Left colon (tissue), 2 donors: ENCODE measurements at regions not wholly inside any gene's neighbourhood (a gene's known extent, or its start where the extent isn't known, plus 50 kb on each side); places are given as distances from the start of the nearest gene placed in this dataset.
A peak's percentile ranks its signal among the peaks of the same experiment; 100 is the strongest.

Experiments
- ATAC-seq: fragments of 200-7000 bp; cut with Tn5 transposase; one replicate; pipeline ENCODE4 v1.9.1; 2020; ENCODE audit warnings: mild to moderate bottlenecking, moderate library complexity
- DNase-seq, 2 donors: peaks; one replicate each; pipeline ENCODE4 v3.0.0-alpha.2; 2020
- intact Hi-C, 2 donors: fragments of 100-400 bp; cut with DNase I in 1 of 2; cut with micrococcal nuclease in 1 of 2; formaldehyde crosslinking; loops; one replicate each; pipeline versions ENCODE4 v1.11.2 to v1.14.0; 2022; cut with DNase I, micrococcal nuclease
- donor health status: DM: no; HTN: no; CAD: no.
- donor health status: DM: yes; HTN: yes; CAD: no.

DNA sequence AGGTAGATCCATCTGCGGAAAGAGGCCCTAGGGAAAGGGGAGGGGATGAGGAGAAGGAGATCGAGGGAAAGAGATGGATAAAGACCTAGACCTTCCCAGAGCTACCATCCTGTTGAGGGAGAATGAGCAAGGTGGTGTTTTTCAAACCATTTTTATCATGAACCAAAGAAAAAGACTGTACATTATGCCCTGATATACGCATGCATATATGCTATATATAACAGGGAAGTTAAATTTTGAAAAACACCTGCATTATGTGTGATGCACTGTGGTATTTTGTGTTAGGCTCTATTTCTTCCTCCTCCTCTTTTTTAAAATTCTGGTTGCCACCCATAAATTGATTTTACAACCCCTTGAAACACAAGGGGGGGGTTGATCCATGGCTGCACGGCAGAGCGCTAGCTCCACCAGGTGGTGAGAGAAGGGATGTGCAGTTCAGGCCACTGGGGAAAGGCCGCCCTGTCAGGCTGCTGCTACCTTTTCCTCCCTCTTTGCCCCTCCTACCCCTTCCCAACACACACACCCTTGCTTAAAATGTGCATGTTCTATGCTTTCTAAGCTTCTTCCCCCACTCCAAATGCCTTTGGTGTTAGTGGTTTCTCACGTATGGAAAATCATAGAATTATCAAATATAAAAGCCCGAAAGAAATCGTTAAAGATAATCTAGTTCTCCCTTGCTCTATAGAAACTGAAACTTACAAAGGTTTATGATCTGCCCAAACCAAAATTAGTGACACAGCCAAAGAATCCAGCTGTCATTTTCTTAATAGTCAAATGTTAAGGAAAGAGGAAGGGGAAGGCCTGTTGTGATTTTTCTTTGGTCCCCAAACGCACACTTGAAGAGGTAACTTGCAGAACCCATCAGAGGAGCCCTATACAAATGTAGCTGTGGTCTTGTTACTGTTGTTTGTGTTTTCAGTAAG lies 262.0 kb upstream of the UMPS start:
- intact Hi-C loops = loop anchor here in 1 of 2 donors (10.0 kb wide), 2 partner anchors 113 to 453 kb away; no protein-coding TSS in a partner anchor
- DNase-seq (peak in 1 of 2 donors; percentile 47), ATAC-seq (peak; percentile 93)

DNA sequence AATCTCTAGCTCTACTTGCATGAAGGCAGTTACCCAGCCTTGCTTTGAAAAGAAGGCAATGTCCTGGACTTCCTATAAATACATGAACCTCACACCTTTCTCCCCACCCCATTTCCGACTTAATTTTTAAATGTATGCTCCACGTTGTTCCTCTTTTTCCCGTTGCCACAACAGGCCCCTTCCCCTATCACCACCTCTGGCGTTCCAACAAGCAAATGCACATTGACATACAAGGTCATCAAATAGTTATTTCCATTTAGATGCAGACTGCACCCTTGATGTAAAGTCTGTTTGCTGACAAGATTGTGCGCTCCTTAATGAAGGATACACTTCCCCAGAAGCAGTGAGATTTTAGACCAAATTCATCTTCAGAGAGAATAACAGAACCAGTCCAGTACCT lies 260.7 kb upstream of the UMPS start:
- ATAC-seq (no peak), DNase-seq (no peak)
- intact Hi-C loops = loop anchor here in 1 of 2 donors (10.0 kb wide), 2 partner anchors 115 to 455 kb away; no protein-coding TSS in a partner anchor

DNA sequence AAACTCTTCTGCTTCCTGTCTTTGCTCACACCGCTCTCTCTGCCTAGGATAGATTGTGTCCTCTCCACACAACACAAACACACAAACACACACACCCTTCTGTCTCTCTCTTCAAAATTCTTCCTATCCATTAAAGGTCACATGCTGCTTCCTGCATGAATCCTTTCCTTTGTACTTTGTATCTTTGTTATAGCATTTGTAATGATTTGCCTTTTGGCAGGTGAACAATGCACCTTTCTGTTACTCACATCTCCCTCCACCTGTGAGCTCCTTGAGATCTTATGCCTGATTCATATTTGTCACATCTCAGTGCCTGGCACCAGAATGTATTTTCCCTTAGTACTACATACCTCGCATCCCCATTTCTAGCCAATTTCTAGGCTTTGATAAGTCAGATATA lies 251.4 kb upstream of the UMPS start:
- DNase-seq (no peak), ATAC-seq (peak; percentile 89)

DNA sequence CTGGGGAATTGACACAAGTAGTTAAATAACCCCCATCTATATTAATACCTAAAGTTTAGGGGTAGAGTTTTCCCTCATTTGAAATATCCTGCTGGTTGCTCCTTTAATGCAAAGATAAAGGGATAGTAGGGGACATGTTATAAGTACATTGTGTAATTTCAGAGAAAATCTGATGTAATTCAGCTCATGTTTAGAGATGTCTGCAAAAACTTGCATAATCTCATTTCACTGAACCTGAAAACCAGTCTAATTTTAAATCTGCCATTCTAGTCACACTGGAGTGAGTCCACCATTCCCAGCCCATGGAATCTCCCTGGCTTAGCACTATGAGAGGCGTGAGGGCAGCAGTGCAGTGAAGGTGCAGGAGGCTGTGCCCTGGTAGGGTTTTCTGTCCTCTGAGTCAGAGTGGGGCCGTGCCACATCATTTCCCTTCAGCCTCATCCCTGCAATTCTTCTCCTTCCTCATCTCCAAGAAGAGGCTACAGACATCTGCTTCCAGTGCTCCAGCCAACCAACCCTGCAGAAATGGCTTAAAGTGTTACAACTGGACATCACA lies 246.3 kb upstream of the UMPS start:
- DNase-seq = no peak
- intact Hi-C loops = no loop called here
- no peak for ATAC-seq

More for the DNA sequence above, 251.4 kb upstream of the UMPS start:
- intact Hi-C loops = no loop called here

DNA sequence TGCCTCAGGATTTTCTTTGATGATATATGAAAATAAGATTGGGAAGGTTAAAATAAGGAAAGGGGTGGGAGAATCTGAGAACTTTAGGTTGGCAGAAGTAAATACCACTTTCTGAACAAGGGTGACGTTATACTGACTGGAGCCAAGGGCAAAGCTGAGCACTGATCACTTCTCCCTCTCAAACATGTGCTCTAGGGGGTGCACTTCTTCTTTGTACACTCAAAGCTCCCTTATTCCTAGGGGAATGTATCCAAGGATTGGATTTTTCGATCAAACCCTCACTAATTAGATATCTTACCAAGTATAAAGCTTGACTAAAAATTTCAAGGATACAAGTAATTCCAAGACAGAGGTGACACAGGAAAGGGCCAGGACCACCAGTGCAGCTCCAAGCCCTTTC lies 243.9 kb upstream of the UMPS start:
- no peak for ATAC-seq
- no peak for DNase-seq
- intact Hi-C loops = no loop called here

DNA sequence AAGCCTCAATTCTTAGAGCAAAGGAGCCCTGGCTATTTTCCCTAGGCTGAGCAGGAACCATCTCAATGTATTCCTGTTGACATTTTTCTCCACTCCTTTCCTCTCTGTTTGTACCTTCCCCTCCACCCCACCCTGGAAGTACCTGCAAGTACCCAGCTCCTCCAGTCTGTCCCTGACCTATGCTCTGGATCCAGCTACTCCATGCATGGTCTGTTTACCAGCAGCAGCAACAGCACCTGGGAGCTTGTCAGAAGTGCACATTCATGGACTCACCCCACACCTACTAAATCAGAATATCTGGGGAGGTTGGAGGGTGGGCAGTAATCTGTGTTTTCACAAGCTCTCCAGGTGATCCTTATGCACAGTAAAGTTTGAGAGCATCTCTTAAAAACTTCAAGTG lies 240.7 kb upstream of the UMPS start:
- intact Hi-C loops = no loop called here
- ATAC-seq (peak; percentile 67), DNase-seq (peak in 1 of 2 donors; percentile 9)

DNA sequence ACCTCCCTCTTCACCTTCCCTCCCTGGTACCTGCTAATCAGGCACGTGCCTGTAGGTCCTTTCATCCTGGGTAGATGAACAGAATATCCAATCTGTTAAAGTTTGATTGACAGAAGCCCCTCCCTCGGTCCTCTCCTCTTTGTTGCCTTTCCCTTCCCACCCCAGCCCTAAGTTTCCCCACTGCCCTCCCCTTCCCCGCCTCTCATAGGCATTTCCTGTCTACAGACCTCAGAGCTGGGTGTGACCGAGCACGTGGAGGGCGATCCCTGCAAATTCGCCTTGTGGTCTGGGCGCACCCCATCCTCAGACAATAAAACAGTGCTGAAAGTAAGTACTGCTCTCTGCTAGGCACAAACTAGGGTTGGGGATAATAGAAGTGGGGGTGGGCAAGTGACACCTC lies 239.2 kb upstream of the UMPS start:
- peak; percentile 82 for ATAC-seq
- intact Hi-C loops = no loop called here
- DNase-seq = peak; percentile 42 to 70

DNA sequence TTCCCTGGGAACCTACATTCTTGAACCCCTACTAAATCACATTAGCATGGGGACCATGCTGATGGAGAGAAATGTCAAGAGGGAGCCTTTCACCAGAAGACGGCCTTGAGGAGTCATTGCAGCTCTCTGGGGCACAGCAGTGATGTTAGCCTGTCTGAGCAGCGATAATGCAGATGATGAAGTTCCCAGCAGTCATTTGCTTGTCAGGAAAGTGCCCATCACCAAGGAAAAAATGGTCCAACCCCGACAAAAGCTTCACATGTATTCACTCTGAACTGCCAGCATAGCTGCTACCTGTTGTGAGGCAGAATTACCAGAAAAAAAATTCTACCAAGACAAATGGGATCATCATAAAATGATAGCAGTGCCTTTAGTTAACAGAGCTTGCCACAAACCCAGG lies 238.4 kb upstream of the UMPS start:
- no peak for ATAC-seq
- intact Hi-C loops = no loop called here
- no peak for DNase-seq

DNA sequence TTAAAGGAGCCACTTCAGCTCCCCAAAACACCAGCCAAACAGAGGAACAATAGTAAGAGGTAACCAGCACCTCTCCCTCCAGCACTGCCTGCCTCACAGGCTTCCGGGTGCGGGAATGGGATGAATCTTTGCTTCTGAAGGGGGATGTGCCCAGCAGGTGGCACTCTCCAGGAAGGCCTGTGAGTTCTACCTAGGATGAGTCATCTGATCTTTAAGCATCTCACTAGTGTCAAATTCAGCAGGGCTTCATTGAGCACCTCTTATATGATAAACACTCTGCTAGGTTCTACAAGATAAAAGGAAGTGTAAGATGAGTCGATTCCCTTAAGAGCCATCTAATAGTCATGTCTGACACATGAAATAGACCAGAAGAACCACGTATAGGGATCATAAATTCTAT lies 237.4 kb upstream of the UMPS start:
- intact Hi-C loops = no loop called here
- DNase-seq (peak; percentile 66 to 82), ATAC-seq (peak; percentile 84)

DNA sequence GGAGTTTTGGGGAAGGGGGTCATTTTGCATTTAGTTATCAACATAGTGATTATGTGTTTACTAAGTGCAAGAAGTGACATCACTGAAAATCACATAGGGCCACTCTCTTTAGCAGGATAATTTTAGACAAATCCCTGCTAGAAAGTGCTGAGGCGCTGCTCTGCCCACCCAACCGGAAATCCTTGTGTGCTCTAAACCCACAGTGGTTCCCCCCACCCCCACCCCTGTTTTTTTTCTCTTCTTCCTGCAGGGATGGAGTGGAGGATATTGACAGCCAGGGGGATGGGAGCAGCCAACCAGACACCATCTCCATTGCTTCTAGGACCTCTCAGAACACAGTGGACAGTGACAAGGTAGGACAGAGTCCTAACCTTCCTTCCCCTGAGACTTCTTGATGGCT lies 234.2 kb upstream of the UMPS start:
- no peak for DNase-seq
- no peak for ATAC-seq
- intact Hi-C loops = no loop called here

DNA sequence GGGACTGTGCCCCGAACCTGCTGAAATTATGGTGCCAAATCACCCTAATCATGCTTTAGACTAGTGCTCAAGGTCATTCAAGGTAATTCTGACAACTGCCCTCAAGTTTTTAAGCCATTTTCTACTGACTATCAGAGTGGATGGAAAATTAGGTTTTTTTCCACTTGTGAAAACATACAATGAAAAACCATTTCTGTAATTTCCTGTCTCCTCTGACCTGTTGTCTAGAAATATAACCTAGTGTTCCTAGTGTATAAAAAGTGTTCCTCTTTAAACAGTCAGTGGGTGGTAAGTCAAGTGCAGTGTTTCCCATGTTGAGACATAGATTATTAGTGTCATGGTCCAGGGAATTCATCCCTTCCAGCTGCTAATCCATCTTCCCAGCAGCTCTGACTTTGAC lies 232.8 kb upstream of the UMPS start:
- intact Hi-C loops = no loop called here
- ATAC-seq (no peak), DNase-seq (no peak)

DNA sequence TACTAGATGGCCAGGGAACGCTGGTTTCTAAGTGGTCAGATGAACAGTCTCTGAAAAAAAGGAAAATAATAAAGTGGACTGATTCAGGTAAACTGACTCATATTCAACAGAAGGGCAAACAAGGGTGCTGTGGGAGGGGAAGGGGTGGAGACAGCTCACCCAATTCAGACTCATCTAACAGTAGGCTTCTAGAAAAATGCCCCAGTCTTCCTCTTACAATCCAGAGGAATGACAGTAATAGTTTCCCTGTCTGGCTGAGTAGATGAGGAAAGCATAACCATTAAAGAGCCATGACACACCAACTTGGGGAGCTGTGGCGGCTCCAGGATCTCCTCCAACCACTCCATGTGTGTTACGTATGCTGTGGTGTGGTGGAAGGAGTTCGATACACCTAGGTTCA lies 231.4 kb upstream of the UMPS start:
- intact Hi-C loops = no loop called here
- DNase-seq (no peak), ATAC-seq (no peak)

DNA sequence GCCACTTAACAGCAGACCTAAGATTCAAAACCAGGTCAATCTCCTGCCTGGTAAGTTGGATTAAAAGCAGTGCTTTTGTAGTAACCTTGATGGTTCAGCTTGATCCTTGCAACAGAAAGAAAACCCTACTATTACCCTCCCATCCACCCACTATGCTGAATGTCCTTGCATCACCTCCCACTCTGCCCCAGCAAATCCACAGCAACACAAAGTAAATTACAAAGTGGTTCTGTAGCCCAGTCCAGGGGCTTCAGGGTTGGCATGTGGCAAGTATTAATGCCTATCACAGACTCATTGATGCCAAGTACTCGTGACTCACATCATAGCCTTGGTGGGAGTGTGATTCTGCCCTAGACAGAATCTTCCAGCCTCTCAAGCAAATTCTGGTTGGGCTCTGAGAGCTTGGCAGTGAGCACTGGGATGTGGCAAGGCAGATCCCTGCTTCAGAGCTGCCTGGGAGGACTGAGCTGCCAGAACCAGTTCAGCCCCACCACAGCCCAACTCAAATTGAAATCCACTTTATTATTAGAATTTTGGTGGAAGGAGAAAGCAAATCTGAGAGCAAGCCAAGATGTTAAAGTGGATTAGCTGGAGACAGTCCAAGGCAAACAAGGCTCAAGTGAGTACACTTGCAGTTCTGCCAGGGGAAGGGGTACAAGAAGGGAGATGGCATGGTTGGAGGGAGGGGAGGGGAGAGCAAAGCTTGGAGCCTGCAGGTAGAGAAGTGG lies 225.8 kb upstream of the UMPS start:
- no peak for ATAC-seq
- intact Hi-C loops = no loop called here
- no peak for DNase-seq

DNA sequence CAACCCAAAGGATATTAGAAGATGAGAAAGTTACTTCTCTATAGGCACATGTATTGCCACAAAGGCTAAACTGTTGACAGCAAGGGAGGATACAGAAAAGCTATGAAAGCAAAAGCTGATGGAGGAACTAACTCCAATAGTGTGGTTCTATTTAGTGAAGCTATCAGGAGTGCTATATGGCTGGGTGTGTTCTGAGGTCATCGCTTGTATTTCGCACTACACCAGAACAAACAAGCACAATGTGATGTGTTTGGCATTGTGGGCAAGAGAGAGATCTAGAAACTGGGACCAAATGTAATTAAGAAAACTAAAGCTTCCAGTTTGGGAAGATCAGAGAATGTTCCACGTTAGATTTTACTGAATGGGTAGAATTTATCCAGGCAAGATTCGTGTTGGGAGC lies 220.4 kb upstream of the UMPS start:
- DNase-seq = no peak
- peak; percentile 86 for ATAC-seq
- intact Hi-C loops = no loop called here

DNA sequence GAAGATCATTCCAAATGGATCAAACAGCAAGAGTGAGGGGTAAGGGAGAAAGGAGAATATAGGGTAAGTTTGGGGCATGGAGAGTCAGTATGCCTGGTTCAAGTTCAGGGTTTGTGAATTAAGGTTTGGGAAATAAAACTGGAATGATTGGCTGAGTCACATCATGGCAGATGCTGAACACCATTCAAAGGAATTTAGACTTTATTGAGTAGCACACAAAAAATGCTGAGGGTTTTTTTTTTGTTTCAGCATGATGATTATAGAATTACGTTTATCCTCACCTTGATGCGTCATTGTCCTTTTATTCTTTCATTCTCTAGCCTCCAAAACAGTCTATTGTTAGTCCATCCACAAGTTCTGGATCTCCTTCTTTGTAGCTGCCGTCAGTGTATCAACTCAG lies 220.0 kb upstream of the UMPS start:
- DNase-seq (no peak), ATAC-seq (no peak)
- intact Hi-C loops = no loop called here

DNA sequence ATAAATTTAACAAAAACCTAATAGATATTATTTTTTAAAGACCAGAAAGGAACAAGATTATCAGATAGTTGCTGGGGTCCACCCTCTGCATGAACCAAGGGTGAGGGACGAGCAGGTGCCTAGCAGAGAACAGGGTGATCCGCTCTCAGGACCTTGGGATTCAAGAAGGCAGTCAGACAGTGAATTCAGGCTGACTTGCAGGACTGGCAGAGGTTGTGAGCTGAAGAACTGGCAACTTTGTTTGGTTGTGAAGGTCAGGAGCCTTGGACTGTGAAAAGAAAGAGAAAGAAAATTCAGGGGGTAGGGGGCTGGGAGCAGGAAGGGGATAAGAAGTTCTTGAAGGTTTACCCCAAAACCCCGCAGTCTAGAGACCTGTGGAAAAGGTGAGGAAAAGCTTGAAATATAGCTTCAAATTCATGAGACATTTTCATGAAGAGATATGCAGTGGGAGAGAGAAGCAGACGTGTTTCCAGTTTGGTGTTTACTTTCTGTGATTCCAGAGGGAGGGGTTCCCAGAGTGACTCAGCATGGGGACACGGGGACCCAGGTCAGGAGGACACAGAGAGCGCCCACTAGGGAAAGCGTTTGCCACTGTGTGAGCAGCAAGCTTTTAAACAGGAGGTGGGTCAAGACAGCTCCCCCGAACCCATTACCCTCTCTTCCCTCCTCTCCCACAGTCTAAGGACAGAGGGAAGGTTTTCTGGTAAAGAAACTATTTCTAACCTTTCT lies 217.2 kb upstream of the UMPS start:
- intact Hi-C loops = no loop called here
- ATAC-seq (no peak), DNase-seq (no peak)

DNA sequence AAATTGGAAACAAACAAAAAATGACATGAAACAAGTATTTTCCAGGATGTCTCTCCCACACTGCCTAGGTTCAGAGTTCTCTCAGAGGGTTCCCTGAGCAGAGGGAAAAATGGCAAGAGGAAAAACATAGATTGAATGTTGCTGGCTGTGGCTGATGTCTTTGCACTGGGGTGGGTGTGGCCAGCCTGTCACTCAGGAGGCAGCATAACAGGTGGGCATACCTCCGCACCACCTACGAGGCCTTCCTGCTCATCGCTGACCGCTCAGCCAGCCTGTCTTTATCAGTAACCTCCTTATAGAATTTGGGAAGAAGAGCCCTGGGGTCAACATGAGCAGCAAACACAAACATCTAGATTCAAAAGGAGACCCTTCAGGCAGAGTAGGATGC lies 216.6 kb upstream of the UMPS start:
- intact Hi-C loops = no loop called here

DNA sequence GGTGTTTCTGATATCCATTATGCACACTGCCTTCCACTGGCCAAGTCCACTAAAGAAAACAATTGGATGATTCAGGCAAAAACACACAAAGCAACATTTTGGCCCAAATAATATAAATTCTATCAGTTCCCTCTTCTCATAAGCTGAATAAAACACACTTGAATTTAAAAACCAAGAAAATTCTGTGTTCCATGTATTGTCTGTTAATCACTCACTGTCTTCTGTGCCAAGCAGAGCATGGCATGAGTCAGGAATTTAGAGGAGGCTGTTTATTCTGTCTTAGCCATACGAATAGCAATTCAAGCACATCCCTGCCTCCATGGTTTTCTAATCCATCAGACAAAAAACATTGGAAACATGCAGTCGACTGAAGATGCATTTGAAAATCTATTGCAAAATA lies 215.6 kb upstream of the UMPS start:
- DNase-seq (no peak), ATAC-seq (no peak)
- intact Hi-C loops = no loop called here

More for the DNA sequence above, 216.6 kb upstream of the UMPS start:
- ATAC-seq (no peak), DNase-seq (no peak)

DNA sequence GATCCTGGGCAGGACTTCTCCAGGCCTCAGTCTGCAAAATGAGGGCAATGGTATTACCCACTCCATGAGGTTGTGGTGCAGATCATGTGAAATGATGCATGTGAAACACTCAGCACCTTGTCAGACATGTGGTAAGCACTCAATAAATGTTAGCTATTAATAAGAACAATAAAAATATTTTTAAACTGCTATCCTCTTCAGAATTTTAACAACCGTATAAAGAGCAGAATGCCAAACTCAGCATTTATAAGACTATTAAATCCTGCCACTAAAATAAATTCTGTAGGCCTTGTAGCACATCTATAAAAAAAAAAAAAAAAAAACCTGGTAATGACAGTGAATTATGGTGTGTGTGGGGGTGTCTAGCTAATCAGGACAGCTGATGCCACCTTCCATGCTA lies 213.9 kb upstream of the UMPS start:
- no peak for DNase-seq
- intact Hi-C loops = no loop called here

More for the DNA sequence above, 213.9 kb upstream of the UMPS start:
- no peak for ATAC-seq
